Natural killer cell (primary cell): ENCODE measurements at regions not wholly inside any gene's neighbourhood (a gene's known extent, or its start where the extent isn't known, plus 50 kb on each side); places are given as distances from the start of the nearest gene placed in this dataset.

Experiments used
- ATAC-seq, 3 donors: fragments of 150-1000 bp in 2 of 3; fragments of 200-7000 bp in 1 of 3; cut with Tn5 transposase; 1 replicate in 1 of 3; 2 replicates in 2 of 3; pipeline ENCODE4 v1.10.0; 2021; ENCODE audit warnings: mild to moderate bottlenecking in 2 of 3, moderate library complexity in 2 of 3
- DNase-seq, 2 donors: peaks; one replicate each; pipeline versions ENCODE4 v3.0.0 to v3.0.0-alpha.2; 2013 to 2021; ENCODE audit warnings: mixed read lengths in 1 of 2
- H3K27ac ChIP-seq: one replicate; pipeline ENCODE4 v1.5.1; 2013; ENCODE audit warnings: mild to moderate bottlenecking, low read length
- H3K27me3 ChIP-seq: one replicate; pipeline ENCODE4 v1.6.1; 2013; ENCODE audit warnings: low read length; ENCODE audit not compliant: control insufficient read depth, insufficient read depth
- H3K36me3 ChIP-seq: one replicate; pipeline ENCODE4 v1.6.1; 2013; ENCODE audit warnings: low read length; ENCODE audit not compliant: control insufficient read depth, insufficient read depth
- H3K4me1 ChIP-seq: one replicate; pipeline ENCODE4 v1.6.1; 2013; ENCODE audit warnings: low read length; ENCODE audit not compliant: control insufficient read depth, insufficient read depth
- H3K4me3 ChIP-seq: one replicate; pipeline ENCODE4 v1.5.1; 2013; ENCODE audit warnings: low read length
- H3K9me3 ChIP-seq: one replicate; pipeline ENCODE4 v1.6.1; 2013; ENCODE audit warnings: low read length; ENCODE audit not compliant: control insufficient read depth, insufficient read depth
- H3K27ac Mint-ChIP-seq, 2 donors: one replicate each; pipeline ENCODE4 v1.8.0; 2022; ENCODE audit warnings: mild to moderate bottlenecking in 2 of 2, mixed read lengths in 2 of 2, moderate library complexity in 1 of 2
- H3K27me3 Mint-ChIP-seq, 2 donors: one replicate each; pipeline ENCODE4 v1.8.0; 2022; ENCODE audit warnings: low read depth in 2 of 2, mixed read lengths in 2 of 2
- H3K36me3 Mint-ChIP-seq: one replicate; pipeline ENCODE4 v1.8.0; 2022; ENCODE audit warnings: mixed read lengths
- H3K4me1 Mint-ChIP-seq, 2 donors: one replicate each; pipeline ENCODE4 v1.8.0; 2022; ENCODE audit warnings: mixed read lengths in 2 of 2
- H3K4me3 Mint-ChIP-seq: one replicate; pipeline ENCODE4 v1.8.0; 2022; ENCODE audit warnings: mild to moderate bottlenecking, moderate library complexity, mixed read lengths
- H3K9me3 Mint-ChIP-seq, 2 donors: one replicate each; pipeline ENCODE4 v1.8.0; 2022; ENCODE audit warnings: mixed read lengths in 2 of 2
- CTCF ChIP-seq: fragments of 200-600 bp; IDR thresholded peaks from one replicate; pipeline ENCODE4 v1.8.0; 2022; ENCODE audit warnings: antibody characterized with exemption
- WGBS: methylation state at CpG from one replicate; pipeline ENCODE4 v1.1.7; 2013; ENCODE audit warnings: missing lambda C conversion rate; ENCODE audit not compliant: insufficient coverage; 5-methylcytosine and 5-hydroxymethylcytosine counted together
- intact Hi-C: fragments of 100-400 bp; cut with micrococcal nuclease; formaldehyde crosslinking; loops from one replicate; pipeline ENCODE4 v1.14.2; 2022

- H3K4me3 Mint-ChIP-seq = no peak overlapping the region
- H3K27ac Mint-ChIP-seq = no peak overlapping the region
- Histone ChIP-seq H3K27ac (no peak overlapping the region), H3K4me3 (no peak overlapping the region), H3K27me3 (no peaks in the 10 kb centered on the region), H3K36me3 (no peaks in the 10 kb centered on the region), H3K9me3 (no peaks in the 10 kb centered on the region), H3K4me1 (no peaks in the 10 kb centered on the region)
- peaks cover 0 to 2% of the 10 kb centered on the region in 2 donors for H3K27me3 Mint-ChIP-seq
- no peaks in the 10 kb centered on the region for H3K4me1 Mint-ChIP-seq
- intact Hi-C loops = no loop called here
- DNase-seq (no peak), ATAC-seq (no peak)
- WGBS = 77% methylated on average over 8 of the region's 8 CpGs
- no peak for TF ChIP-seq CTCF
- peaks cover 0 to 3% of the 10 kb centered on the region in 2 donors for H3K9me3 Mint-ChIP-seq
- no peaks in the 10 kb centered on the region for H3K36me3 Mint-ChIP-seq
These were observed 265.2 kb downstream of the CBLN1 start for GRCh38 chr16:49016461-49016860.

GRCh38 chr16:49015225-49015592 is 266.4 kb downstream of the CBLN1 start:
- no peak overlapping the region for H3K4me3 Mint-ChIP-seq
- H3K27me3 ChIP-seq = no peaks in the 10 kb centered on the region
- intact Hi-C loops = no loop called here
- WGBS = 14% methylated on average over 5 of the region's 6 CpGs
- no peak for TF ChIP-seq CTCF
- H3K36me3 ChIP-seq = no peaks in the 10 kb centered on the region
- no peak overlapping the region for H3K27ac ChIP-seq
- H3K27me3 Mint-ChIP-seq = peaks cover 0 to 2% of the 10 kb centered on the region in 2 donors
- no peaks in the 10 kb centered on the region for H3K9me3 ChIP-seq
- no peak overlapping the region for H3K4me3 ChIP-seq
- H3K4me1 Mint-ChIP-seq = no peaks in the 10 kb centered on the region
- no peaks in the 10 kb centered on the region for H3K36me3 Mint-ChIP-seq
- ATAC-seq = no peak
- peaks cover 0 to 3% of the 10 kb centered on the region in 2 donors for H3K9me3 Mint-ChIP-seq
- H3K4me1 ChIP-seq = no peaks in the 10 kb centered on the region
- no peak overlapping the region for H3K27ac Mint-ChIP-seq
- DNase-seq = no peak

GRCh38 chr16:49014277-49015224 is 267.1 kb downstream of the CBLN1 start:
- Histone ChIP-seq H3K27ac (no peak overlapping the region), H3K9me3 (no peaks in the 10 kb centered on the region), H3K36me3 (no peaks in the 10 kb centered on the region), H3K27me3 (no peaks in the 10 kb centered on the region), H3K4me1 (no peaks in the 10 kb centered on the region), H3K4me3 (no peak overlapping the region)
- H3K4me1 Mint-ChIP-seq = no peaks in the 10 kb centered on the region
- DNase-seq (no peak), ATAC-seq (no peak)
- intact Hi-C loops = no loop called here
- no peak for TF ChIP-seq CTCF
- H3K27ac Mint-ChIP-seq = no peak overlapping the region
- WGBS = 67% methylated on average over 14 of the region's 15 CpGs
- H3K36me3 Mint-ChIP-seq = no peaks in the 10 kb centered on the region
- H3K9me3 Mint-ChIP-seq = peaks cover 0 to 3% of the 10 kb centered on the region in 2 donors
- H3K27me3 Mint-ChIP-seq = peaks cover 0 to 2% of the 10 kb centered on the region in 2 donors
- H3K4me3 Mint-ChIP-seq = no peak overlapping the region

- Histone ChIP-seq H3K36me3 (no peaks in the 10 kb centered on the region), H3K9me3 (no peaks in the 10 kb centered on the region), H3K27ac (no peak overlapping the region), H3K4me1 (no peaks in the 10 kb centered on the region), H3K27me3 (no peaks in the 10 kb centered on the region), H3K4me3 (no peak overlapping the region)
- intact Hi-C loops = no loop called here
- no peaks in the 10 kb centered on the region for H3K4me1 Mint-ChIP-seq
- no peak for ATAC-seq
- H3K27ac Mint-ChIP-seq = no peak overlapping the region
- no peak for TF ChIP-seq CTCF
- H3K36me3 Mint-ChIP-seq = no peaks in the 10 kb centered on the region
- H3K9me3 Mint-ChIP-seq = peaks cover 0 to 3% of the 10 kb centered on the region in 2 donors
- WGBS = 76% methylated on average over 5 of the region's 5 CpGs
- H3K27me3 Mint-ChIP-seq = peaks cover 0 to 2% of the 10 kb centered on the region in 2 donors
- no peak overlapping the region for H3K4me3 Mint-ChIP-seq
- DNase-seq = no peak
These were observed 267.9 kb downstream of the CBLN1 start for GRCh38 chr16:49013727-49014080.
